ENCODE measurements at regions not wholly inside any gene's neighbourhood (a gene's known extent, or its start where the extent isn't known, plus 50 kb on each side); places are given as distances from the start of the nearest gene placed in this dataset.

DNA sequence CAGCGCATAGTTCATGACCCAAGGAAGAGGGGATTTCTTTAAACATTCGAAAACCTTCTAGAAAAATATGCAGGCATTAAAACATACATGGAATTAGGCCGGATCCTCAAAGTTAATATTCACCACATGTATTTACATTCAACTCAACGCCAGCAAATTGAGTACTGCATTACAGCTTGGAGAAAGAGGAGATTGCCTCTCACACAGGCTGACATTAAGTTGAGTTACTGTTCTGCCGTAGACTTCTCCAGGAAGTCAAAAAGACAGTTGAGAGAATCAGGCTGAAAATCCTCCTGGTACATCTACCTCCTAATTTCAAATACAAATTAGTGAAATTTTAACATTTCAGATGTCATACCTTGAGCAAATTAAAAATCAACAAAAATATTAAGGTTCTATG lies 195.7 kb downstream of the URI1 start:
- no peak for TF ChIP-seq EP300 (IDR thresholded peaks at IDR 0.05)
- no peak for TF ChIP-seq POLR2A (IDR thresholded peaks at IDR 0.05)
- TF ChIP-seq, protein P1, sequence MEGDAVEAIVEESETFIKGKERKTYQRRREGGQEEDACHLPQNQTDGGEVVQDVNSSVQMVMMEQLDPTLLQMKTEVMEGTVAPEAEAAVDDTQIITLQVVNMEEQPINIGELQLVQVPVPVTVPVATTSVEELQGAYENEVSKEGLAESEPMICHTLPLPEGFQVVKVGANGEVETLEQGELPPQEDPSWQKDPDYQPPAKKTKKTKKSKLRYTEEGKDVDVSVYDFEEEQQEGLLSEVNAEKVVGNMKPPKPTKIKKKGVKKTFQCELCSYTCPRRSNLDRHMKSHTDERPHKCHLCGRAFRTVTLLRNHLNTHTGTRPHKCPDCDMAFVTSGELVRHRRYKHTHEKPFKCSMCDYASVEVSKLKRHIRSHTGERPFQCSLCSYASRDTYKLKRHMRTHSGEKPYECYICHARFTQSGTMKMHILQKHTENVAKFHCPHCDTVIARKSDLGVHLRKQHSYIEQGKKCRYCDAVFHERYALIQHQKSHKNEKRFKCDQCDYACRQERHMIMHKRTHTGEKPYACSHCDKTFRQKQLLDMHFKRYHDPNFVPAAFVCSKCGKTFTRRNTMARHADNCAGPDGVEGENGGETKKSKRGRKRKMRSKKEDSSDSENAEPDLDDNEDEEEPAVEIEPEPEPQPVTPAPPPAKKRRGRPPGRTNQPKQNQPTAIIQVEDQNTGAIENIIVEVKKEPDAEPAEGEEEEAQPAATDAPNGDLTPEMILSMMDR (IDR thresholded peaks at IDR 0.05) = no peak
- WGBS, 3 donors = 43 to 52% (median 49%) methylated on average over 5 of the region's 5 CpGs
- no peaks in the 10 kb centered on the region for H3K27me3 ChIP-seq
- intact Hi-C loops (cut with DNase I) = no loop called here
- H3K9me3 ChIP-seq = no peaks in the 10 kb centered on the region
- DNase-seq = no peak
- no peak overlapping the region for H3K4me3 ChIP-seq
- no peak overlapping the region for H3K27ac ChIP-seq
- H3K36me3 ChIP-seq = no peaks in the 10 kb centered on the region
- no peaks in the 10 kb centered on the region for H3K4me1 ChIP-seq (ENCODE audit: insufficient read depth)

- DNase-seq = no peak
- H3K9me3 ChIP-seq = no peaks in the 10 kb centered on the region
- no peaks in the 10 kb centered on the region for H3K36me3 ChIP-seq
- no peak overlapping the region for H3K4me3 ChIP-seq
- WGBS, 3 donors = 78 to 83% (median 80%) methylated on average over 14 of the region's 14 CpGs
- TF ChIP-seq POLR2A (IDR thresholded peaks at IDR 0.05) = no peak
- TF ChIP-seq EP300 (IDR thresholded peaks at IDR 0.05) = no peak
- TF ChIP-seq, protein P1 (IDR thresholded peaks at IDR 0.05) = no peak
- intact Hi-C loops (cut with DNase I) = no loop called here
- H3K4me1 ChIP-seq (ENCODE audit: insufficient read depth) = no peaks in the 10 kb centered on the region
- no peak overlapping the region for H3K27ac ChIP-seq
- H3K27me3 ChIP-seq = no peaks in the 10 kb centered on the region
These were observed 202.3 kb downstream of the URI1 start for GRCh38 chr19:30144242-30144758.

GRCh38 chr19:30144802-30145201 lies 202.8 kb downstream of the URI1 start:
- intact Hi-C loops (cut with DNase I) = no loop called here
- no peaks in the 10 kb centered on the region for H3K36me3 ChIP-seq
- no peaks in the 10 kb centered on the region for H3K4me1 ChIP-seq (ENCODE audit: insufficient read depth)
- H3K27ac ChIP-seq = no peak overlapping the region
- no peaks in the 10 kb centered on the region for H3K9me3 ChIP-seq
- TF ChIP-seq EP300 (IDR thresholded peaks at IDR 0.05) (no peak), POLR2A (IDR thresholded peaks at IDR 0.05) (no peak)
- H3K27me3 ChIP-seq = no peaks in the 10 kb centered on the region
- no peak overlapping the region for H3K4me3 ChIP-seq
- 73 to 86% (median 83%) methylated on average over 19 of the region's 19 CpGs for WGBS, 3 donors
- no peak for DNase-seq

DNA sequence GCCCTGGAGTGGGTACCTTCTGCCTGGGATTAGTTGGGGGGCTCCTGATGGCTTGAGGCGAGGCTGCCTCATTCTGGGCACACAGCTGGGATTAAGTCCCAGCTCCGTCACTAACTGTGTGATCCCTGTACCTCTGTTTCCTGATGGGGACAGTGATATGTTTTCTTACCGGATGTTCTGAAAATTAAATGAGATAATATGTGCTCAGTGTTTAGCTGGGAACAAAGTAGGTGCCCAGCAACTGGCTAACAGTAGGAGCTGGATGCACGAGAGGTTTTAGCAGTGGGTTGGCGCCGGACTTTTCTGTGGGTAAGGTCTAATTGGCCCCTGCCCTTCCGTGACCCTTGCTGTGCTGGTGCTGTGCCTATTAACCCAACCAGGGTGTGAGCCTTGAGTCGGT lies 203.4 kb downstream of the URI1 start:
- Histone ChIP-seq H3K4me1 (ENCODE audit: insufficient read depth) (no peaks in the 10 kb centered on the region), H3K36me3 (no peaks in the 10 kb centered on the region), H3K27ac (no peak overlapping the region), H3K4me3 (no peak overlapping the region), H3K9me3 (no peaks in the 10 kb centered on the region), H3K27me3 (no peaks in the 10 kb centered on the region)
- DNase-seq = no peak
- intact Hi-C loops (cut with DNase I) = no loop called here
- 66 to 77% (median 69%) methylated on average over 8 of the region's 8 CpGs for WGBS, 3 donors
- TF ChIP-seq POLR2A (IDR thresholded peaks at IDR 0.05) (no peak), EP300 (IDR thresholded peaks at IDR 0.05) (no peak)
- TF ChIP-seq, protein P1 (IDR thresholded peaks at IDR 0.05) = no peak

- 63 to 72% (median 66%) methylated on average over 14 of the region's 14 CpGs for WGBS, 3 donors
- Histone ChIP-seq H3K27ac (no peak overlapping the region), H3K4me3 (no peak overlapping the region), H3K27me3 (no peaks in the 10 kb centered on the region), H3K4me1 (ENCODE audit: insufficient read depth) (no peaks in the 10 kb centered on the region), H3K9me3 (no peaks in the 10 kb centered on the region), H3K36me3 (no peaks in the 10 kb centered on the region)
- TF ChIP-seq, protein P1 (IDR thresholded peaks at IDR 0.05) = no peak
- TF ChIP-seq EP300 (IDR thresholded peaks at IDR 0.05) = no peak
- no peak for TF ChIP-seq POLR2A (IDR thresholded peaks at IDR 0.05)
- intact Hi-C loops (cut with DNase I) = no loop called here
- DNase-seq = no peak
These were observed 204.3 kb downstream of the URI1 start for GRCh38 chr19:30146346-30146745.
